Karpas-422 (cell line): ENCODE measurements at regions not wholly inside any gene's neighbourhood (a gene's known extent, or its start where the extent isn't known, plus 50 kb on each side); places are given as distances from the start of the nearest gene placed in this dataset.

Source experiments
- DNase-seq: peaks from one replicate; pipeline ENCODE4 v3.0.0-alpha.2; 2015
- H2AFZ ChIP-seq: fragments of 200-600 bp; sonication (generic); 2 replicates; pipeline ENCODE4 v1.6.1; 2014; ENCODE audit warnings: antibody characterized with exemption, low read length, mixed read lengths
- H3K27ac ChIP-seq: fragments of 200-600 bp; sonication (generic); 2 replicates; pipeline ENCODE4 v1.5.1; 2014; ENCODE audit warnings: mild to moderate bottlenecking, low read length, moderate library complexity
- H3K27me3 ChIP-seq: fragments of 200-600 bp; sonication (generic); 2 replicates; pipeline ENCODE4 v1.6.1; 2014; ENCODE audit warnings: low read length, mixed read lengths
- H3K36me3 ChIP-seq: fragments of 200-600 bp; sonication (generic); 2 replicates; pipeline ENCODE4 v1.6.1; 2014; ENCODE audit warnings: low read length, mixed read lengths; ENCODE audit not compliant: insufficient read depth
- H3K4me1 ChIP-seq: fragments of 200-600 bp; sonication (generic); 2 replicates; pipeline ENCODE4 v1.6.1; 2014; ENCODE audit warnings: mild to moderate bottlenecking, low read length, mixed read lengths
- H3K4me2 ChIP-seq: fragments of 200-600 bp; sonication (generic); 2 replicates; pipeline ENCODE4 v1.6.1; 2014; ENCODE audit warnings: low read length, low read depth, mild to moderate bottlenecking; ENCODE audit not compliant: poor library complexity, severe bottlenecking
- H3K4me3 ChIP-seq: fragments of 200-600 bp; sonication (generic); 2 replicates; pipeline ENCODE4 v1.5.1; 2014; ENCODE audit warnings: mild to moderate bottlenecking, antibody characterized with exemption, low read length, mixed read lengths
- H3K79me2 ChIP-seq: fragments of 200-600 bp; sonication (generic); 2 replicates; pipeline ENCODE4 v1.6.1; 2014; ENCODE audit warnings: mild to moderate bottlenecking, low read length, mixed read lengths
- H3K9ac ChIP-seq: fragments of 200-600 bp; sonication (generic); 2 replicates; pipeline ENCODE4 v1.6.0; 2014; ENCODE audit warnings: low read length
- H3K9me2 ChIP-seq: fragments of 200-600 bp; sonication (generic), shearing (Covaris generic); replicated peaks from 2 replicates; pipeline ENCODE4 v1.6.0; 2014; ENCODE audit warnings: mild to moderate bottlenecking, low read length, moderate library complexity; ENCODE audit not compliant: insufficient read depth
- H3K9me3 ChIP-seq: fragments of 300-700, 200-600 bp; sonication (generic); 2 replicates; pipeline ENCODE4 v1.6.1; 2014; ENCODE audit warnings: low read length, mixed read lengths
- H4K20me1 ChIP-seq: fragments of 200-600 bp; sonication (generic); 2 replicates; pipeline ENCODE4 v1.6.1; 2014; ENCODE audit warnings: mild to moderate bottlenecking, antibody characterized with exemption, low read length, low read depth; ENCODE audit not compliant: insufficient read depth

DNA sequence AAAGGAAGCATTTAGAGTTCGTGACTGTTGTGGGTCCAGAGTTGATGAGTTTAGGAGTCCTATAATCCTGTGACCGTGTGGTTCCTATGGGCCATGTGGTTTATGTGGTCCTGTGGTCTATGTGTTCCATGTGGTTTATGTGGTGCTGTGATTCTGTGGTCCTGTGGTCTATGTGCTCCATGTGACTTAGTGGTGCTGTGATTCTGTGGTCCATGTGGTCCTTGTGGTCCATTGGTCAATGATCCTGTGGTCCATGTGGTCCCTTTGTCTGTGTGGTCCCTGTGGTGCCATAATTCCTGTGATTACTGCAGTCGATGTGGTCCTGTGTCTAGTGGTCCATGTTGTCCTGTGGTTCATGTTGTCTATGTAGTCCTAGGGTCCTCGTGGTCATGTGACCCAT is 167.3 kb downstream of the TMEM18 start:
- no peaks in the 10 kb centered on the region for H3K36me3 ChIP-seq
- H2AFZ ChIP-seq, result no peak overlapping the region
- no peaks in the 10 kb centered on the region for H3K27me3 ChIP-seq
- no peaks in the 10 kb centered on the region for H3K4me1 ChIP-seq
- no peaks in the 10 kb centered on the region for H3K9me2 ChIP-seq
- H3K4me3 ChIP-seq, result no peak overlapping the region
- H3K9ac ChIP-seq, result no peak overlapping the region
- no peak overlapping the region for H3K4me2 ChIP-seq
- DNase-seq, result no peak
- H4K20me1 ChIP-seq, result no peaks in the 10 kb centered on the region
- H3K79me2 ChIP-seq, result no peaks in the 10 kb centered on the region
- H3K27ac ChIP-seq, result no peak overlapping the region
- H3K9me3 ChIP-seq, result no peaks in the 10 kb centered on the region

DNA sequence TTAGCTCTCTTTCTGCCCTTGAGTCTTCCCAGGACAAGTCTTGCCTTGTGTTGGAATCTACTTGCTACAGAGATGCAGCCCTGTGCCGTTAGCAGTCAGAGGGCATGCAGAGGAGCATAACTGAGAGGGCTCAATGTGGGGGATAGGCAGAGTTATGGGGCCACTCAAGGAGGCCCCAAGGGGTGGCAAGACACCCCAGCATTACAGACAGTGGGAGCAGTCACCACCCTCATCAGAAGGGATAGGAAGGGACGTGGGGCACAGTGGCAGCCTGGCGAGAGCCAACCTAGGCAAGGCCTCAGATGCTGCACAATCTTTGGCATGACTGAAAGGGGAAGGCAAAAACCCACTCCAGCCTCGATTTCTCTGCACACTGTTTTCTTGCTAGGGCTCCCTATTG is 169.1 kb downstream of the TMEM18 start:
- H3K4me3 ChIP-seq, result no peak overlapping the region

DNA sequence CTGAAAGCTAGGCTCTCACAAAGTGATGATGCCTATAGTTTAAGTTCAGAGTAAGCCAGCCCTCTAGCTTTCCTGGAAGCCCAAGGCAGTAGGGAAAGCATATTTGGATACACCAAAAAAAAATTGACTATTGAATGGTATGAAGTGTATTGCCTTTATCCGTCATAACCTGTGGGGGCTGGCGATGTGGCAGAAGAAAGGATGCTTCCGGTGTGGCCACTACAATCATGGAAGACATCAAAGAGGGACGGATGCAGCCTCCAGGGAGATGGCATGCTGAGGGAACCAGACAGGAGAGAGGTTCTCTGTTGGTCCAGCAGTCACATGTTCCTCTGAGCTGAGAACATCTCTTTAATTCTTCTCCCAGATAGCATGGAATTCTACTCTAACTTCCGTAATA is 170.3 kb downstream of the TMEM18 start:
- DNase-seq, result no peak
- H3K4me3 ChIP-seq, result no peak overlapping the region
- no peaks in the 10 kb centered on the region for H3K9me3 ChIP-seq
- H3K27me3 ChIP-seq, result no peaks in the 10 kb centered on the region
- H4K20me1 ChIP-seq, result no peaks in the 10 kb centered on the region
- no peaks in the 10 kb centered on the region for H3K9me2 ChIP-seq
- no peaks in the 10 kb centered on the region for H3K79me2 ChIP-seq
- no peak overlapping the region for H3K9ac ChIP-seq
- no peaks in the 10 kb centered on the region for H3K36me3 ChIP-seq
- H3K4me2 ChIP-seq, result no peak overlapping the region
- H3K4me1 ChIP-seq, result no peaks in the 10 kb centered on the region
- H3K27ac ChIP-seq, result no peak overlapping the region
- H2AFZ ChIP-seq, result no peak overlapping the region

More for the DNA sequence above, 169.1 kb downstream of the TMEM18 start:
- H3K9me3 ChIP-seq, result no peaks in the 10 kb centered on the region
- no peaks in the 10 kb centered on the region for H3K9me2 ChIP-seq
- H3K9ac ChIP-seq, result no peak overlapping the region
- no peaks in the 10 kb centered on the region for H3K36me3 ChIP-seq
- no peaks in the 10 kb centered on the region for H3K27me3 ChIP-seq
- no peak overlapping the region for H3K27ac ChIP-seq
- no peaks in the 10 kb centered on the region for H3K79me2 ChIP-seq
- DNase-seq, result no peak
- no peaks in the 10 kb centered on the region for H4K20me1 ChIP-seq
- no peaks in the 10 kb centered on the region for H3K4me1 ChIP-seq
- no peak overlapping the region for H2AFZ ChIP-seq
- H3K4me2 ChIP-seq, result no peak overlapping the region

DNA sequence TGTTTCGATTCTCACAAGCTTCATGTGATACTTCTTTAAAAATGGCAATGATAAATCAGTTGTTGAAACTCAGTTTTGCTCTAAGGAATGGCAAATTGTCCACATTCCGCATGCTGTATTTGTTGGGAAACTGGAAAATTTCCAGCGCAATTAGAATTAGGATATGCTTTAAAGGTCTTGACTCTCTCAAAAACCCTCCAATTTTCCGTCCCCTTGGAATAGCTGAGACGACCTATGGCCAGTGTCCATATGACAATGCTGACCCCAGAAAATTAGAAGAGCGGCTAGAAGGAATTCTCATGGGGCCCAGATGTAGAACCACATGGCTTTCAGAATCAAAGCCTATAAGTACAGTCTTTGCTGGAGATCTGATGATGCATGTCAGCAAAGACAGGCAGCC is 170.8 kb downstream of the TMEM18 start:
- no peak overlapping the region for H3K9ac ChIP-seq
- H3K9me3 ChIP-seq, result no peaks in the 10 kb centered on the region
- no peaks in the 10 kb centered on the region for H4K20me1 ChIP-seq
- no peaks in the 10 kb centered on the region for H3K9me2 ChIP-seq
- no peaks in the 10 kb centered on the region for H3K4me1 ChIP-seq
- no peaks in the 10 kb centered on the region for H3K36me3 ChIP-seq
- H3K4me2 ChIP-seq, result no peak overlapping the region
- H2AFZ ChIP-seq, result no peak overlapping the region
- H3K79me2 ChIP-seq, result no peaks in the 10 kb centered on the region
- H3K27me3 ChIP-seq, result no peaks in the 10 kb centered on the region
- DNase-seq, result no peak
- no peak overlapping the region for H3K27ac ChIP-seq
- H3K4me3 ChIP-seq, result no peak overlapping the region

DNA sequence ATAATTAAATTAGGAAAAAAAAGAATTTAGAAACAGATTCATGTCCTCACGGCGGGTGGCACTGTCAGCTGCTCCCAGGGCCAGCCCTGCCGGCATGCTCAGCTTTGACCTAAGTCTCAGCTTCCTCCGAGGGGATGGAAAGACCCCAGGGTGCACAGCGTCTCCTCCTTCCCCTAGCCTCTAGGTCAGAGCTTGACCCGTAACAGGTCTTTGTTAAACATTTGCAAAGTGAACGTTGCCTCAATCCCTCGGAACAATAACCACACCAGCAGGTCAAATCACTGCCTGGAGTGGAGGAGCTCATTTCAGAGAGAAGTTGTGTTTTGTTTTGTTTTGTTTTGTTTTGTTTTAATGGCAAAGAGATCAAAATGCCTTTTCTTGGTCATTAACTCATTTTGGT is 171.3 kb downstream of the TMEM18 start:
- Histone ChIP-seq H3K27me3 (no peaks in the 10 kb centered on the region), H2AFZ (no peak overlapping the region), H3K4me3 (no peak overlapping the region), H3K36me3 (no peaks in the 10 kb centered on the region), H3K79me2 (no peaks in the 10 kb centered on the region), H3K4me1 (no peaks in the 10 kb centered on the region), H3K9me3 (no peaks in the 10 kb centered on the region), H3K9me2 (no peaks in the 10 kb centered on the region), H3K4me2 (no peak overlapping the region), H3K9ac (no peak overlapping the region), H3K27ac (no peak overlapping the region), H4K20me1 (no peaks in the 10 kb centered on the region)
- no peak for DNase-seq

DNA sequence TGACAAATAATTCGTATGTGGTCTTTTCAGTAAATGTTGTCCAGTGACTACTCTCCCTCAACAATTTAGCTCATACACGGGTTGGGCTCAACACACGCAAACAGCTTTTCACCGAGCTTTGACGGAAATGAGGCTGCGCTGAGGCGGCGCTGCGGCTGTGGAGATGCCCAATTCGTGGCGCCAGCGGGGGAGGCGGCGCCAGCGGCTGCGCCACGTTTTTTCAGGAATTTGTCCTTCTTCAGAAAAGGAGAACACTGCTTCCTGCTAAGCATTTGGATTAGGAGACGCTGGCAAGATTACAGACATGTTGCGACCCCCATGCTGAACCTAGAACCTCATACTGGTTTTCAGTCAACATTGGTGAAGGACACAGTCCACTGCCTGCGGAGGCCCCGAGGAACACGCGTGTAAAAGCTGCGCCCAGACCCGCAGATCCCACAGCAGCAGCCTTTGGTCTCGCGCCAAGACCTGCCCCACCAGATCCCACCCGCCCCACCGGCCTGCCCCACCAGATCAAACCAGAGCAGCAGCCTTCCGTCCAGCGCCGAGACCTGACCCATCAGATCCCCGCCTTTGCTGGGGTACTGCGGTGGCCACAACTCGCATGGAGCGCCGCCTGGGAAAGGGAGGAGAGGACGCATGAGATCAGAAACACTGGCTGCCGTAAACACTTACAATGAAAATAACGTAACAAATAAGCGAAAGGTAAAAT is 173.8 kb downstream of the TMEM18 start:
- no peaks in the 10 kb centered on the region for H3K27me3 ChIP-seq
- H3K4me1 ChIP-seq, result no peaks in the 10 kb centered on the region
- H3K4me3 ChIP-seq, result no peak overlapping the region
- no peak overlapping the region for H3K4me2 ChIP-seq
- H3K27ac ChIP-seq, result no peak overlapping the region
- no peak overlapping the region for H3K9ac ChIP-seq
- H3K9me2 ChIP-seq, result no peaks in the 10 kb centered on the region
- no peaks in the 10 kb centered on the region for H3K9me3 ChIP-seq
- no peak overlapping the region for H2AFZ ChIP-seq
- H4K20me1 ChIP-seq, result no peaks in the 10 kb centered on the region
- no peaks in the 10 kb centered on the region for H3K79me2 ChIP-seq
- DNase-seq, result no peak
- no peaks in the 10 kb centered on the region for H3K36me3 ChIP-seq

DNA sequence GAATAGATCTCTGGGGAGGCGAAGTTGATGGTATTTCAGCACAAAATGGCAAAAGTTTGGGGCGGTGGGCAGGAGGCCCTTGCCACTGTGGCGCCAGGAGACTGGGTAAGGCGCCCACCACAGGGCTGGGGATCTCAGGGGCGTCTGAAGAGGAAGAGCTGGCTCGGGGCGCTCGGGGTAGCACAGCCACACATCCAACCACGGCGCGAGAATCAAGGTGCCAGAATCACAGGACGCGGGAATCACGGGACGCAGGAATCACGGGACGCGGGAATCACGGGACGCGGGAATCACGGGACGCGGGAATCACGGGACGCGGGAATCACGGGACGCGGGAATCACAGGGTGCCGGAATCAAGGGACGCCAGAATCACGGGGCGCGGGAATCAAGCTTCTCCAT is 174.4 kb downstream of the TMEM18 start:
- Histone ChIP-seq H3K79me2 (no peaks in the 10 kb centered on the region), H3K27me3 (no peaks in the 10 kb centered on the region), H3K9me2 (no peaks in the 10 kb centered on the region), H2AFZ (no peak overlapping the region), H3K9me3 (no peaks in the 10 kb centered on the region), H3K27ac (no peak overlapping the region), H3K4me3 (no peak overlapping the region), H3K9ac (no peak overlapping the region), H3K4me1 (no peaks in the 10 kb centered on the region), H3K4me2 (no peak overlapping the region), H3K36me3 (no peaks in the 10 kb centered on the region), H4K20me1 (no peaks in the 10 kb centered on the region)
- no peak for DNase-seq

DNA sequence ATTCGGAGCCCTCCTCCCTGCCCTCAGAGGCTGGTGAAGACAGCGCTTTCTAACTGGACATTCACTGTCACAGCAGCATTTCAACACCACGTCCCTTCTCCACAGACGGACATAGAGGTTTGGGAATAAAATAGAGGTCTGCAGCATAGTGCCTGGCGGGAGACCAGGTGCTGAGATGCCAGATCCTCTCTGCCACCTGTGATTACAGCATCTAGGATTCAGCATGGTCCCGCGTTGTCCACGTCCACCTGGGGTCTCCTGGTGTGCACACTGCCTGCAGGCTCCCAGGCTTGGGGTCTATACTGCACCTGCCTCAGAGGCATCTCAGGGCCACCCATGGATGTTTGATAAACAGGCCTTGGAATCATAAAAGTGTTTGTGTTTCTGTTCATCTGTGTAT is 175.5 kb downstream of the TMEM18 start:
- H3K9me3 ChIP-seq, result no peaks in the 10 kb centered on the region

More for the DNA sequence above, 175.5 kb downstream of the TMEM18 start:
- no peaks in the 10 kb centered on the region for H4K20me1 ChIP-seq
- H2AFZ ChIP-seq, result no peak overlapping the region
- no peaks in the 10 kb centered on the region for H3K4me1 ChIP-seq
- H3K9me2 ChIP-seq, result no peaks in the 10 kb centered on the region
- DNase-seq, result no peak
- H3K36me3 ChIP-seq, result no peaks in the 10 kb centered on the region
- no peaks in the 10 kb centered on the region for H3K27me3 ChIP-seq
- no peaks in the 10 kb centered on the region for H3K79me2 ChIP-seq
- no peak overlapping the region for H3K27ac ChIP-seq
- H3K9ac ChIP-seq, result no peak overlapping the region
- H3K4me2 ChIP-seq, result no peak overlapping the region
- H3K4me3 ChIP-seq, result no peak overlapping the region
